Activated T-helper 9 cell treated with anti-CD3 and anti-CD28 coated beads, Interleukin-2, amount 50 U/mL, for 16 hours (primary cell): ENCODE measurements at regions not wholly inside any gene's neighbourhood (a gene's known extent, or its start where the extent isn't known, plus 50 kb on each side); places are given as distances from the start of the nearest gene placed in this dataset.
"Not testable (repeated sequence)": the region's sequence is repeated elsewhere in the genome, so short reads cannot be mapped to it uniquely, and the experiment has no call there.

ENCODE experiments used
- DNase-seq: peaks from one replicate; pipeline ENCODE4 v3.0.0-alpha.2; 2020; ENCODE audit warnings: low read depth

DNA sequence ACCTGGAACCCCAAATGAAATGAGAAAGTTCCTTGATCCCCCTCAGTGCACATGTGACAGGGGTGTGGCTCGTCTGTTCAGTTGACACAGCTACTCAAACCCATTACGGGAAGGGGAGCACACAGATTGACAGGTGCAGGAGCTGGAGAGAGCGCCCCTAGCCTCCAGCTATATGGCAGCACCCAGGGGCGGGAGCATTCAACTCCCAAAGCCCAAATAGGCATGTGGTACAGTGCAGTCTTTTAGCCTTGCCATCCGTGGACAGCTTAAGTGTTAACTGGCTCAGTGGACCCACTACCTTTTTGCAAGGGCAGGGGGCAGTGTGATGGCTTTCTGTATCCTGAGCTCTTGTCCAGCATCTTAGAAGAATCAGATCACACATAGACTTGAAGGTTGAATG lies 1374.2 kb upstream of the ALCAM start:
- no peak for DNase-seq

DNA sequence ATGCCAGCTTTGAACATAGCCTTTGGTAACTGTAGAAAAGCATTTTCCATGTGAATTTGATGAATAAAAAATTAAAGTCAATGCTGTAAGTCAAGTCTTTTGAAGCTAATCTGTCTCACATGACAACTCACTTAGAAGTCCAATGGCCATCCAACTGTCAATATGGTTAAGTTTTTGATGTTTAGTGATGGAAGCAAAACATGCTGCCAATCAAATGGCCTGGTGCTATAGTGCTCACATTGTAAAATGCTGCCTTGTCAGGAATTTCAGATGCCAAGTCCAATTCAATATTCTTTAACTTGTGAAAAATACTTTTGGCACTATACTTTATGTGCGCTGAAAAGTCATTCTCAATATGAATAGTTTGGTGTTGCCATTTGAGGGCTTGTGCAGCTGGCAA lies 1361.8 kb upstream of the ALCAM start:
- DNase-seq = no peak

DNA sequence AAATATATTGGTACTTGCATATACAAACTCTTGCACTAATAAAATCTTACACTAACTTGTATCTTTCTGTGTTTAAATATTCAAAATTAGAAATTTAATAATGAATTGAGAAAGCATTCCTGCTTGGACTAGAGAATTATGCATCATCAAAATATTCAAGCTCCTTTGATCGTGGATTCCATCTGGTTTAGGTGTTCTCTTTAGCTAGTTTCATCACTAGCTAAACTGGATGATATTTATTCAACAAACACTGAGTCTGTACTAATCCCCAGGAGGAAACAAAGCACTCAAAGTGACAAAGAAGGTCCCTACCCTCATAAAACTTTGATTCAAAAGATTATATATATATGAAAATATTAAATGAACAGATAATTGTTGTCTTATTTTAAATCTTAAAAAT lies 1360.9 kb upstream of the ALCAM start:
- no peak for DNase-seq

DNA sequence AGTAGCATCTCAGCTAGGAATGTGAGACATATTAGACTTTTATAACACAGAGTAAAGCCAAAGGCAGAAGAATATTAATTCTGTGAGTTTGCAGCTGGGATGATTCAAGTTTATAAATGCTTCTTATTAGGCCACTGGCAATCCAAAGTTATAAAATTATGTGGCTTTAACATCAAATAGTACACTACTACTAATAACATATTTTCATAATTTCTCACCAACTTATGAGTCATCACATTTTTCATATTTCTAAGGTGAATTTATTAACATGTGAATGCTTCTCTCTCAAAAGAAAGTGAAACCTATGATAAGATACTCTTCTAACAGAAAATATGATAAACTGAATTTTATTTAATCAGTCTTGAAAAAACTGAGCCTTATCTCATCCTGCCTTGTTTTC lies 1348.2 kb upstream of the ALCAM start:
- no peak for DNase-seq

DNA sequence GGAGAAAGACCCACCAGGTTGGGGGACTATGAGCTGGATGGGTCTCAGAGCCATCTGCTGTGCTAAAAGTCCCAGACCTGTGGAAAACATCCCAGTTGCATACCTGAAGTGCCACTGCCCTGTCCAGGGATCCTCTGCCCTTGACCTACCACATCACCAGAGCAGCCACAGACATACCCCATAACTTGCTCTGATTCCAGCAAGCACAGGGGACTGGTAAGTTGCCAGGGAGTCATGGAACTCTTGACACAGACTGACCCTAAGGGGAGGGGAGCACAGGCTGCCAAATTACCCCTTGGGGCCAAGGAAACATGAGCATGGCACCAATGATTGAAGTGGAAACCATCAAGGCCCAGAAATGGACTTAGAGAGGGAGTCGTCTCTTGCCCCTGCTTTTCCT lies 1335.1 kb upstream of the ALCAM start:
- DNase-seq = no peak

DNA sequence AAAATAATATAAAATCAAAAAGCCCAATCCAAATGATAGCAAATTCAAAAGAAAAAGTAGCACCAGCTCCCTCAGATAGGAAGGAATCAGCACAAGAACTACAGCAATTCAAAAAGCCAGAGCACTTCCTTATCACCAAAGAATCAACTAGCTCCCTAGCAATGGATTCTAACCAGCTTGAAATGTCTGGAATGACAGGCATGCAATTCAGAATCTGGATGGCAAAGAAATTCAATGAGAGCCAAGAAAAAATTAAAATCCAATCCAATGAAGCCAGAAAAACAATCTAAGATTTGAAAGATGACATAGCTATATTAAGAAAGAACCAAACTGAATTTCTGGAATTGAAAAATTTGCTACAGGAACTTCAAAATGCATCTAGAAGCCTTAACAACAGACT lies 1334.4 kb upstream of the ALCAM start:
- no peak for DNase-seq

DNA sequence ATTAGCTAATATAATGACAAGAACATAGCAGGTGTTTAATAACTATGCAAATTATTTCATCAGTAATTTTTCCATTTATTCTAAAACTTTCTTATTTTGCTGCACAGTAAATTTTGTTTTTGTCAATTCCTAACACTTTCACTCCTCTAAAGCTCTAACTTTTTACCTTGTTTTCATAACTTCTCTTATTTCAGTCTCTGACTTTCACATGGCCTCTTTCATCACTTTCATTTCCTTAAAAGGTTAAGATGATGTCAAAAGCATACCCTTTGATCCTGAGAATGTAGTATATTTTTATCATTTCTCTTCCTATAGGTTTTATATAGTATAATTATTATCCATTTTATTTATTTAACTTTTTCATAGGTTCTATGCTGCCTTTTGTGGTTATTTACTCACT lies 1325.8 kb upstream of the ALCAM start:
- DNase-seq = no peak

DNA sequence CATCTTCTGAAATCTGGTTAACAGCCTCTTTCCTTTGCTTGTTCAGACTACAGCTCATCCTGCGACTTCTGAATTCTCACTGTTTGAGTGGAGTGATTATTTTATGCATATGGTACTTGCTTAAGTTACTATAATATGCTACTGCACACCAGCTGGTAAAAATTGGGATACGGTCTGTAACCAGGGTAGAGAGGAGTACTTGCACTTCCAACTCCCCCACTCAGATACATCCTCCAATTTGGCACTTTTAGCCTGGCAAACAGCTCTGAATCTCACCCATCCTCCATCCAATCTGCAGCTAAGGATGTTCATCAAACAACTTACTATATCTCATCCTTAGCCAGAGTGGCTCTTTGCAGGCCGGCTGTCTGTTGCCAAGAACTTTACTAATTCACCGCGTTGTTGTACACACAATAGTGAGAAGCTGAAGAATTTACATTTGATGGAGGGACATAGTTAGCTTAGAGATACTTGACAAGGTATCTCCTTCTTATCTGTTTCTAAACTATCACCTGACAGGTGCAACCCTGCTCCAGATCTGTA lies 1323.6 kb upstream of the ALCAM start:
- not testable (repeated sequence) for DNase-seq

DNA sequence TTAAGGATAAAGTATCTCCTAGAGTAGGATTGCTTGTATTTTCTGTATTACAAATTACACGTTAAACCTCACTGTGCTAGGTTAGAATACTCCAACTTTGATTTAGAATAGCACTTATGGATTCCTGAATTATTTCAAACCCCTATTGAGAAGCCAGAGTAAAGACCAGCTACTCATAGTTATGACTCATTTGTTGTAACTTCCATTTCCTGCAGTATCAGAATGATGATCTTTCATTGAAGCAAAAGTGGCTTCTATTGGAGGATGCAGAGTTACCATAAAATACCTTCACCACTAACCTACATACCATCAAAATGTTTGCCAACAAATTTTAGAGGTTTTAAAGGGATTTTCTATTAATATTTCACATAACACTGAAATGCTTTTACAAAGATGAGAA lies 1322.7 kb upstream of the ALCAM start:
- no peak for DNase-seq

DNA sequence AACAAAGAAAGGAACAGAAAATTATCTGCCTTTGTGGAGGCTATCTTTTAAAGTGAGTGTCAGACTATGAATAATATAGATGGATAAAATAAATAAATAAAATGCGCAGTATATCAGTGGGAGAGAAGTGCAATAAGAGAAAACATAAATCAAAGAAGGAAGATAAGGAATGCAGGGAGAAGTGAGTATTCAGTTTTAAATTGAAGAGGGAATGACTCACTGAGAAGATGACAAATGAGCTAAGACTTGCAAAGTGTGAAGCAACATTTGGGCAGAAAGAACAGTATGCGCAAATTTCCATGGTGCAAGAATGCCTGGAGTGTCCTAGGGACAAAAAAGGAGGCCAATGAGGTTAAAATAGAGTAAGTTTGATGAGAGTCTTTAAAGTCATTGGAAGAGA lies 1300.1 kb upstream of the ALCAM start:
- no peak for DNase-seq

DNA sequence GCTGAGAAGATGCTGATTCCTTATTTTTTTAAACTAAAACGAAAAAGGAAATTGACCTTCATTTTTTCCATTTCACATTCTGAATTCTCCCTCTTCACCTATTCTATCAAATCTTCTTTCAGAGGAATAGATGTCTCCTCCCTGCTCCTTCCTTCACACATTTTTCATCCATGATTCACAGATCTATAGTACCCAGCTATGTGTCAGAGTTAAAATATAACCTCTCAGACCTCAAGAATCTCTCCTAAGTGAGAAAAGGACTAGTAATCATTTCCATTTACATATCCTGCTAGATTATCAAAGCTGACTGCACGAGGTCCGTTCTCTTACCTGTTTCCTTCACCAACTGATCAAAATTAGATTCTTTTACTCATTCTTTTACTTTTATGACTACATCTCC lies 1297.6 kb upstream of the ALCAM start:
- no peak for DNase-seq

DNA sequence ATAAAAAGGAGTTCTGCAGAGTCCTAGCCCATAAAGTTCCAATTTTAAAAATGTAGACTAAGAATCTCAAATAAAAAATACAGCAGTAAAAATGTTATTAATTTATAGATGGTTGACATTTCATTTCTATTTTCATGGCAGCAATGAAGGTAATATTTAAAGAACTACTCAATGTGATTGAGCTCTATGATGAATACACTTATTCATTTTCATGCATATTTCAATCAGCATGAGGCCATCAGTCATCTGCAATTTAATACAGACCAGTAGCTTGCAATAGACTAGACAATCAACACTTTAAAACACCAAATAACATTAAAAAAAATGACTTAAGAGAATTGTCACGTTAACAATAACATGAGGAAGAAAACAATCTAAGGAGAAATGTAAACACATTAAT lies 1295.8 kb upstream of the ALCAM start:
- no peak for DNase-seq

DNA sequence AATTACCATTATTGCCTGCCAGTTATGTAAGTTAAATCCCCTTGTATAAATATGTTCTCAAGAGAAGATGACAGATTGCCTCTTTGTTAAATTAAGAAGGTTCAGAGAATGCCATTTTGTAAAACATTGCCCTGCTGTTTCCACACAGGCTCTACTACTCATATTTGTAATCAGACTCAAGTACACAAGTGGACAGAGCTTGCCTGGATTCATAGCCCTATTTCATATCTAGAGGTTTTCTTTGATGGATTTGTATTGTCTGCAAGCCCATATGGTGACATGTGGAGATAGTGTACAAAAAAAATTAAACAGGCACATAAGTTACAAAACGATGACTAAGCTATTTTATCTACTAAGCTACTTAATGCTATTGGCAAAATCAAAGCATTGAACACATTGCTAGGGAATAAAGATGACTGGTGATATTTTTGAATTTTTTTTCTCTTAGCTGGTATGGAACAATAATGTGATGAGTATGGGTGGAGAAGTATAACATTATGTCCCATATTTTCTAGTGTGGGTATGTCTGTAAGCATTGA lies 1286.6 kb upstream of the ALCAM start:
- no peak for DNase-seq

DNA sequence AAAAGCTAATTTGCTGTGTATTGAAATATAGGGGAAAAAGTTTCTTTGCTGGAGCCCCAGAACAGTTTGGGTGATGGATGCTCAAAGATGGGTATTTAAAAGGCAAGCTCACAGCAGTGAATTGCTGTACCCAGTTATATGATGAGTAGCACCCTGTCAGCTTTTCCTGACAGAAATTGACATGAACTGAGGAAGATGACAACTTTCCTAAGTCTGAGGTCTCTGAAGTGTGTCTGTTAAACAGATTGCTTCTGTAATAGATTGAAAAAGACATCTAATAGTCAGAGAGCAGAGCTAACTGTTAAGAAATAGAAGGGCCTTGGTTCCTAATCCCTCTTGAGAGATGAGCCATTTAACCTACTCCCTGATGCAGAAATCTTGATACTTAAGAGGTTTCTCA lies 1278.0 kb upstream of the ALCAM start:
- no peak for DNase-seq

DNA sequence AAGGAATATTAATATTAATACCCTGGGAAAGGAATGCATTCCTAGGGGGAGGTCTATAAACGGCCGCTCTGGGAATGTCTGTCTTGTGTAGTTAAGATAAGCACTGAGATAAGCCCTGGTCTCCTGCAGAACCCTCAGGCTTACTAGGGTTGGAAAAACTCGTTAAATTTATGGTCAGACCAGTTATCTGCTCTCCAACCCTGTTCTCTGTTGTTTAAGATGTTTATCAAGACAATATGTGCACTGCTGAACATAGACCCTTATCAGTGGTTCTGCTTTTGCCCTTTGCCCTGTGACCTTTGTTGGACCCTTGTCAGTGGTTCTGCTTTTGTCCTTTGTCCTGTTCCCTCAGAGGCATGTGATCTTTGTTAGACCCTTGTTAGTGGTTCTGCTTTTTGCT lies 1276.7 kb upstream of the ALCAM start:
- not testable (repeated sequence) for DNase-seq

DNA sequence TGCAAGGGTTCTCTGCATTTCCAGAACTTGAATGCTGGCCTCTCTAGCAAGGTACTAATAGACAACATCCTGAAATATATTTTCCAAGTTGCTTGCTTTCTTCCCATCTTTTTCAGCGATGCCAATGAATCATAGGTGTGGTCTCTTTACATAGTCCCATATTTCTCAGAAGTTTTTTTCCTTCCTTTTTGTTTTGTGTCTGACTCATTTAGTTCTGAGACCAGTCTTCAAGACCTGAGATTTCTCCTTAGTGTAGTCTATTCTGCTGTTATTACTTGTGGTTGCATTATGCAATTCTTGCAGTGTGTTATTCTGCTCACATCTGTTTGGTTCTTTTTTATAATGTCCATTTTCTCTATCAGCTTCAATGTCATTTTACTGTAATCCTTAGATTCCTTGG lies 1265.0 kb upstream of the ALCAM start:
- DNase-seq = no peak

DNA sequence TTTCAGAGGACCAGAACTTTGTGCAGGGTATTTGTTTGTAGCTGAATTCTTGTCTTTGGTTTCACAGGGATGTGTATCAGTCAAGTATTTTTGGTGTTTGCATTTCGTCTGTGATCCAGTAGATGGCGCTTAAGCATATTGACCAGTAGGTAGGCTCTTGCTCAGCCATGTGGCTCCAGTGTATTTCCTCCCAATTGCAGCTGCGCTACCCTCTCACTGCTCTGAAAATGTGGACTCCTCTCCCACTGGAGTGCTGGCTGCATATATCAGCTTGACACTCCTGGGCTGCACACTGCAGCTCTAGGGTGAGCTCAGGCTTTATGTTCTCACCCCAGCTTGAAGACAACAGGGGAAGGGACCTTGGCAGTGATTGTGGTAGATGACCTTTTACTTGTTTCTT lies 1264.3 kb upstream of the ALCAM start:
- no peak for DNase-seq

DNA sequence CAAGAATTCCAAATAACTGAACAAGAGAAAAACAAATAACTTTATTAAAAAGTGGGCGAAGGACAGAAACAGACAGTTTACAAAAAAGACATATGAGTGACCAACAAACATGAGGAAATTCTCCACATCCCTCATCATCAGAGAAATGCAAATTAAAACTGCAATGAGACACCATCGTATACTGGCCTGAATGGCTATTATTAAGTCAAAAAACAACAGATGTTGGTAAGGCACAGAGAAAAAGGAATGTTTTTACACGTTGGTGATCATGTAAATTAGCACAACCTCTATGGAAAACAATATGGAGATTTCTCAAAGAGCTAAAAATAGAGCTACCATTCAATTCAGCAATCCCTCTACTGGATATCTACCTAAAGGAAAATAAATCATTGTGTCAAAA lies 1260.4 kb upstream of the ALCAM start:
- DNase-seq = no peak

DNA sequence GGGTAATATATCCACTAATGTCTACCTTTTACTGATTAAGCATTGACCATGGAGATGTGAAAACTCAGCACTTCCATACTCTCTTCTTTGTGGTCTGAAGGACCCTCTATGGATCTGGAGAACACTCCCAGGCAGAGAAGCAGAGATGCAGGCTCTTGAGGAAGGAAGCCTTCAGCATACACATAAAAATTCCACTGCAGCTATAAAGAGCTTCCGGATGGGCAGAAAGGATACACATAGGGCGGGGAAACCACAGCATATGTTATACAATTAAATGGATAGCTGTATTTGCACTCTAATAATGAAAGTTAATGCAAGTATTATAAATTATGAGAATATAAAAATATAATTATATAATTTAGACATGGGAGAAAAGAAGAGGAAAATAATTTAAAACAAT lies 1258.2 kb upstream of the ALCAM start:
- no peak for DNase-seq

DNA sequence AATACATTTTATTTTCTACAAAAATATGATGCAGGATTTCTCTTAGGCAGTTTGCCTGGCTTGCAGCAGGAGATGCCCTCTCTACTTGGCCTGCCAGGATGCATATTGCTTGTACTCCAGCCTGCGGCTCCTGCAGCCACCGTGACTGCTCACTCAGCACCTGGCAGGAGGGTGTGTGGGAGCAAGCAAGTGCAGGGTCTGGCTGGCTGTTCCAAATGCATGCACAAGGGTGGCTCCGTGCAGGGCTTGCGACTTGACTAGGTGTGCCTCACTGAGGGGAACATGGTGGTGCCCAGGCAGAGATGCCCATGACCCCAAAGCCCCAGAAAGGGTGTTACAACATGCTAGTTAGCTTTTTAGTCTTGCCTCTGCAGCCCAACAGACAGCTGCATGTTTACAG lies 1240.2 kb upstream of the ALCAM start:
- DNase-seq = no peak

DNA sequence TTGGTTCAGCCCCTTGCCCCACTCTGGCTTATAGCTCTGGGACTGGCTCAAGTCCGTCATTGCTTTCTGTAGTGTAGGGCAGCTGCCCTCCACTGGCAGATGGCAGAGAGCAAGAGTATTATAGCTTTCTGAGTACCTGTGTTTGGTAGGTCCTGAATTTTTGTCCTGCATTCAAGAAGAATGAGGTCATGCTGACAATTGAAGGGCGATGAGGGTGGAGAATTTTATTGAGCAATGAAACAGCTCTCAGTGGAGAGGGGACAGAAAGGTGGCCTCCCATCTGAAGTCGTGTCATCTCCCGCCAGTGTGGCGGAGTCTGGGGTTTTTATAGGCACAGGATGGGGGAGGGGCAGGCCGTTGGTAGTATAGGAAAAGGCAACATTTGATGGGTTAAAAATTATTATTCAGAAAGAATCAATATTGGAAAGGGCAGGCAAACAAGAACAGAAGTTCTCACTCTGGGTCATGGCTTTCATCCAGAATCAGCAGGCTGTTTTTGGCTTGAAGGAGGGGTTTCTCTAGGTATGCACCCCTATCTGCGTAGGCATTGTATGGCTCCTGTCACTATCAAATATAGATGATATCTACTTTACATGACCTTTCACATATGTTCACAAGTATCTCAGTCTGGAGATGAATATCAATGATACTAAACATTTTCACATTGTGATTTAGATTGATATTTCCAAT lies 1239.7 kb upstream of the ALCAM start:
- no peak for DNase-seq

DNA sequence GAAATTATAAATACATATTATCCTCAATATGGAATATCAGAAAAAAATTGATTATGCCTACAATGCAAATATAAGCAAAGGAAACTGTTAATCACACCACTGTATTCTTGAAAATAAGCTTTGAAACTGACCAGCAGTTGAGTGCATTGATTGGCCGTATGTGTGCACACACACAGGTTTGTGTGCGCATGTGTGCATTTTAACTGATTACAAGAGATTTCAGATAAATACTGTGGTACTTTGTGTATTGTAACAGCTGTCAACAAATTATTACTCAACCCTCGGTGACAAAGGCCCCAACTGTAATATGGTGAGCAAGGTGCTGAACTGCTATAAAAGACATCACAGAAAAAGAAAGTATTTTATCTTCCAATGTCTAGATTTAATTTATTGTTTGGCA lies 1238.9 kb upstream of the ALCAM start:
- no peak for DNase-seq

DNA sequence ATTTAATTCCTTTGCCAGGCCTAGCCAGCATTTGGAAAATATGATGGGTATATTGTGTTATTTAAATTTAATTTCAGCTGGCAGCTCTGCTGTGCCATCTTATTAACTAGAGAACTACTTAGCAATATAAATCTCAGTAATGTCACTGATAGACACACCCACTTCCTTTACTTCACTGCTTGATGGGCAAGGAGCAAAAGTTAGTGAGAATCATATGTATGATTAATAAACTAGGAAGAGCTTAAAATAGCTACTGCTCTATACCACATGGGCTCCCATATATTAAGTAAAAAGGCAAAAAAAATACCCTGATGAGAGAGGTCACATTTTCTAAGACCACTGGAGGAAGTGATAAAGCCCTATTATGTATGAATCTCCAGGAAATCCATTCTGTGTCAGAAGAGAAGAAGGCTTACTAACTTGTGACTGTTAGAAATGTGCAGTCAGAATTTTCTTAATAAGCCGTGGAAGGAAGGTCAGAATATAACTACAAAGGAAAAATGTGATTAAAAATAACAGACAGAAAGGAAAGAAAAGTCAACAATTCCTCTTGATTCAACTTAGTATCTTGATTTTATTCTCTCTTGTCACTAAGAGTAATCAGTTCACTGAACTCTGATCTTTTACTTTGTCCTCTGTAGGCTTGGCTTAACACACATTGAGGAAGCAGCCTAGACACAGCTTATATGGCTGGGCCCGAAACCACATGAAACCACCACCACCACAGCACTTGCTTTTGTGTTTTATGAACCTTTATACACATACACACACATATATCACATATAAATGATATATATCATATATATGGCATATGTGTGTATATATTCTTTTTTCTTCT lies 1233.9 kb upstream of the ALCAM start:
- DNase-seq = no peak
